Tibial artery (tissue), 4 donors: ENCODE measurements at regions not wholly inside any gene's neighbourhood (a gene's known extent, or its start where the extent isn't known, plus 50 kb on each side); places are given as distances from the start of the nearest gene placed in this dataset.

ENCODE experiments used
- DNase-seq, 2 donors: peaks; one replicate each; pipeline ENCODE4 v3.0.0-alpha.2; 2019
- H3K27ac ChIP-seq, 2 donors: fragments of 200-600 bp; sonication (generic) in 1 of 2; 1 replicate in 1 of 2; 2 replicates in 1 of 2; pipeline ENCODE4 v1.5.1; 2018 to 2019; ENCODE audit warnings: mild to moderate bottlenecking in 1 of 2
- H3K27me3 ChIP-seq, 2 donors: fragments of 200-600 bp; sonication (generic) in 1 of 2; one replicate each; pipeline versions ENCODE4 v1.5.1 to v1.6.0; 2016 to 2019
- H3K36me3 ChIP-seq, 3 donors: fragments of 200-600 bp; sonication (generic) in 2 of 3; one replicate each; pipeline ENCODE4 v1.5.1; 2016 to 2019; ENCODE audit warnings: mild to moderate bottlenecking in 2 of 3
- H3K4me1 ChIP-seq, 4 donors: fragments of 200-600 bp; sonication (generic) in 2 of 4; 1 replicate in 3 of 4; 2 replicates in 1 of 4; pipeline ENCODE4 v1.5.1; 2016 to 2019
- H3K4me3 ChIP-seq, 2 donors: fragments of 200-600 bp; sonication (generic) in 1 of 2; 1 replicate in 1 of 2; 2 replicates in 1 of 2; pipeline ENCODE4 v1.5.1; 2018 to 2019; ENCODE audit warnings: mild to moderate bottlenecking in 2 of 2
- H3K9me3 ChIP-seq, 3 donors: fragments of 200-600 bp; sonication (generic) in 1 of 3; one replicate each; pipeline ENCODE4 v1.5.1; 2016 to 2019
- intact Hi-C: fragments of 100-400 bp; cut with DNase I; formaldehyde crosslinking; loops from one replicate; pipeline ENCODE4 v1.15.0; 2023; ENCODE audit warnings: low total_unique reads
- TF ChIP-seq, protein P1 (sequence below), 2 experiments: fragments of 200-600 bp in 1 of 2; fragments of 450-650 bp in 1 of 2; IDR thresholded peaks; one replicate each; pipeline ENCODE4 v1.5.1; 2017 to 2019; ENCODE audit warnings: antibody characterized with exemption in 2 of 2, mild to moderate bottlenecking in 1 of 2, moderate library complexity in 1 of 2

DNA sequence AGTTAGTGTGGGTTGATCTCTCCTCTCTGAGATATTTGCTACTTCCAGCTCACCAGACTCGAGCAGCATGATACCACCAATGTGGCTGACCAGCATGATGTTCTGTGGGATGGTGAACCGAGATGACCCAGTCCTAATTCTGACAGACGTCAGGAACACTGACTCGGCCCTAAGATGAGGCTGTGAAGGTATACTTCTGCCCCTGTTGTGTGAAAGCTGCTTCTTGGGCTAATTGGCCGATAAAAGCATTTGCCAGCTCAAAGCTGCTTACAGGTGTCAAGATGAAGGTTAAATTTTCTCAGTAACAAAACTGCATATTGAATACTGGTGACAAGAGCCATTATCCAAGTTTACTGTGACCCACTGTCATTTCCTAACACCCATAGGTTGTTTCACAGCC is 151.4 kb downstream of the BRD1 start:
- Histone ChIP-seq H3K36me3 (no peaks in the 10 kb centered on the region), H3K4me3 (no peak overlapping the region), H3K4me1 (peaks cover 0 to 4% (median 0%) of the 10 kb centered on the region in 4 donors), H3K9me3 (no peaks in the 10 kb centered on the region), H3K27me3 (peaks cover 0 to 32% of the 10 kb centered on the region in 2 donors), H3K27ac (no peak overlapping the region)
- DNase-seq, result no peak
- TF ChIP-seq, protein P1, sequence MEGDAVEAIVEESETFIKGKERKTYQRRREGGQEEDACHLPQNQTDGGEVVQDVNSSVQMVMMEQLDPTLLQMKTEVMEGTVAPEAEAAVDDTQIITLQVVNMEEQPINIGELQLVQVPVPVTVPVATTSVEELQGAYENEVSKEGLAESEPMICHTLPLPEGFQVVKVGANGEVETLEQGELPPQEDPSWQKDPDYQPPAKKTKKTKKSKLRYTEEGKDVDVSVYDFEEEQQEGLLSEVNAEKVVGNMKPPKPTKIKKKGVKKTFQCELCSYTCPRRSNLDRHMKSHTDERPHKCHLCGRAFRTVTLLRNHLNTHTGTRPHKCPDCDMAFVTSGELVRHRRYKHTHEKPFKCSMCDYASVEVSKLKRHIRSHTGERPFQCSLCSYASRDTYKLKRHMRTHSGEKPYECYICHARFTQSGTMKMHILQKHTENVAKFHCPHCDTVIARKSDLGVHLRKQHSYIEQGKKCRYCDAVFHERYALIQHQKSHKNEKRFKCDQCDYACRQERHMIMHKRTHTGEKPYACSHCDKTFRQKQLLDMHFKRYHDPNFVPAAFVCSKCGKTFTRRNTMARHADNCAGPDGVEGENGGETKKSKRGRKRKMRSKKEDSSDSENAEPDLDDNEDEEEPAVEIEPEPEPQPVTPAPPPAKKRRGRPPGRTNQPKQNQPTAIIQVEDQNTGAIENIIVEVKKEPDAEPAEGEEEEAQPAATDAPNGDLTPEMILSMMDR (IDR thresholded peaks at IDR 0.05), result no peak
- intact Hi-C loops, result no loop called here

DNA sequence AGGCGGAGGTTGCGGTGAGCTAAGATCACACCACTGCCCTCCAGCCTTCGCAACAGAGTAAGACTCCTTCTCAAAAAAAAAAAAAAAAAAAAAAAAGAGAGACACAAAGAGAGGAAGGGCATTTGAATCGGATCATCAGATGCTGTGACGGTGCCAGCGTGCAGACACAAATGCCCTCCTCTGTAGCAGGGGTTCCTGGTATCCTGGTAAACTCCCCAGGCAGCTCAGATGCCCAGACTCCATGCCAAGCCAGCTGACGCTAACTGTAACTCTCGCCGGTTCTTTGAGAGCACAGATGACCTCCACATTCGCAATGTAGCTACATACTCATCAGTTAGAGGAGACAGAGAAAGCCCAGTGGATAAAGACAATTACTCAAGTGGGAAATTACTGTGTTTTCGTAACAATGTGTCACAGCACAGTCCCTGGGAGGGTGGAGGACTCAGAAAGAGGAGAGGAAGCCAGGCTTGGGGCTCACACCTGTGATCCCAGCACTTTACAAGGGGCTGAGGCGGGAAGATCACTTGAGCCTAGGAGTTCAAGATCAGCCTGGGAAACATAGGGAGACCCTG is 153.1 kb downstream of the BRD1 start:
- no peak overlapping the region for H3K4me3 ChIP-seq
- peaks cover 0 to 17% (median 0%) of the 10 kb centered on the region in 4 donors for H3K4me1 ChIP-seq
- no peaks in the 10 kb centered on the region for H3K9me3 ChIP-seq
- DNase-seq, result no peak
- peaks cover 0 to 49% of the 10 kb centered on the region in 2 donors for H3K27me3 ChIP-seq
- no peaks in the 10 kb centered on the region for H3K36me3 ChIP-seq
- TF ChIP-seq, protein P1 (IDR thresholded peaks at IDR 0.05), result no peak
- intact Hi-C loops, result no loop called here
- H3K27ac ChIP-seq, result no peak overlapping the region

GRCh38 chr22:49673048-49673447 is 154.6 kb downstream of the BRD1 start:
- Histone ChIP-seq H3K27ac (no peak overlapping the region), H3K4me1 (peaks cover 0 to 17% (median 0%) of the 10 kb centered on the region in 4 donors), H3K36me3 (no peaks in the 10 kb centered on the region), H3K4me3 (no peak overlapping the region), H3K27me3 (peaks cover 0 to 64% of the 10 kb centered on the region in 2 donors), H3K9me3 (no peaks in the 10 kb centered on the region)
- no peak for DNase-seq
- TF ChIP-seq, protein P1 (IDR thresholded peaks at IDR 0.05), result no peak
- intact Hi-C loops, result no loop called here

- H3K9me3 ChIP-seq, result no peaks in the 10 kb centered on the region
- peaks cover 0 to 63% of the 10 kb centered on the region in 2 donors for H3K27me3 ChIP-seq
- H3K4me3 ChIP-seq, result no peak overlapping the region
- no peak for DNase-seq
- intact Hi-C loops, result no loop called here
- no peak overlapping the region for H3K27ac ChIP-seq
- TF ChIP-seq, protein P1 (IDR thresholded peaks at IDR 0.05), result no peak
- H3K4me1 ChIP-seq, result peaks cover 0 to 17% (median 0%) of the 10 kb centered on the region in 4 donors
- H3K36me3 ChIP-seq, result no peaks in the 10 kb centered on the region
Measured at GRCh38 chr22:49672014-49672516, 155.6 kb downstream of the BRD1 start.

DNA sequence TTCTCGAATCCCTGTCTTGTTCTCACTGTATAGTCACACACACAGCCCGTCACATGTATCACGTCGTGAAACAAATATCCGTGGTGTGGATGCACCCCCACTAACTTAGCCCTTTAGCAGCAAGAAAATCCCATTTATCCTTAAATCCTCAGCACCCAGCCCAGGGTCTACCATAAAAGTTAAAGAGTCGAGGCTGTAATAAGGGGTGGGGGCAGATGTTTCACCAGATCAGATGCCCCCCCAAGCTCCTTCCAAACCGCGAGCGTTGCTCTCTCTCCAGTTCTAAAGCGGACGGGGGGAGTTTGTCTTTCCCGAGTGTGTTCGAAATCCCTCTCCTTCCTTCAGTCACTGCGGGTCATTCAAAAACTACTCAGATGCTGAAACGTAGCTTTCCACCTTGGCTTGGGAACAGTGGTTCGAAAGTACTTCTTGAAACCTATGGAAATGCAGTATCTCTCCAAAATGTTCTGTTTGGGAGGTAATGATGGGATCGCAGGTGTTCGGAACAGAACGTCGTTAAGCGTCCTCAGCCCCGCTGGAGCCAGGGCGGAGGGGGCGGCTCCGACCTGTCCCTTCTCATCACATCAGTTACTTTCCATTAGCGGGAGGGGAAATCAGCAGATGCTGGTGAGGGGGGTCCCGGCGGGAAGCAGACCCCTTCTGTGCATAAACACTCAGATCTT is 156.2 kb downstream of the BRD1 start:
- intact Hi-C loops, result no loop called here
- no peaks in the 10 kb centered on the region for H3K9me3 ChIP-seq
- H3K36me3 ChIP-seq, result no peaks in the 10 kb centered on the region
- peaks cover 0 to 60% of the 10 kb centered on the region in 2 donors for H3K27me3 ChIP-seq
- TF ChIP-seq, protein P1 (IDR thresholded peaks at IDR 0.05), result no peak
- peak in 1 of 2 donors; percentile 21 for DNase-seq
- peaks cover 0 to 17% (median 0%) of the 10 kb centered on the region in 4 donors for H3K4me1 ChIP-seq
- H3K4me3 ChIP-seq, result peak overlapping the region in 1 of 2 donors; percentile 36
- H3K27ac ChIP-seq, result no peak overlapping the region
